Motor neuron (in vitro differentiated cells): ENCODE measurements at regions not wholly inside any gene's neighbourhood (a gene's known extent, or its start where the extent isn't known, plus 50 kb on each side); places are given as distances from the start of the nearest gene placed in this dataset.

Experiments used
- ATAC-seq, 8 experiments: fragments of 200-7000 bp; cut with Tn5 transposase; replicated peaks in 6 of 8; 2 replicates each; pipeline ENCODE4 v1.8.0; 2021; ENCODE audit warnings: mild to moderate bottlenecking in 8 of 8, moderate library complexity in 8 of 8
- H3K27ac ChIP-seq, 2 donors: fragments of 250-450 bp; sonication (Bioruptor Pico); 2 replicates each; pipeline ENCODE4 v1.9.0; 2021; ENCODE audit warnings: antibody characterized with exemption in 2 of 2, mild to moderate bottlenecking in 2 of 2, moderate library complexity in 1 of 2
- H3K4me1 ChIP-seq, 2 donors: fragments of 250-450 bp; sonication (Bioruptor Pico); replicated peaks in 1 of 2; 2 replicates each; pipeline ENCODE4 v1.6.1; 2021; ENCODE audit warnings: antibody characterized with exemption in 2 of 2, mild to moderate bottlenecking in 2 of 2, moderate library complexity in 1 of 2
- H3K4me3 ChIP-seq, 5 donors: fragments of 250-450 bp; sonication (Bioruptor Pico); 2 replicates each; pipeline ENCODE4 v1.9.0; 2021; ENCODE audit warnings: antibody characterized with exemption in 5 of 5, mild to moderate bottlenecking in 5 of 5, moderate library complexity in 4 of 5
- WGBS, 10 experiments: fragments of 450-650 bp; shearing (Covaris generic); methylation state at CpG; one replicate each; pipeline ENCODE4 v1.0.0; 2022; 5-methylcytosine and 5-hydroxymethylcytosine counted together
- in situ Hi-C, 9 experiments: fragments of 400-800 bp; cut with MboI; loops; one replicate each; pipeline ENCODE4 v1.15.0; 2021; ENCODE audit warnings: low sequenced_read_pairs in 9 of 9, low pct_unique_long_range_greater_than_20kb in 2 of 9; ENCODE audit not compliant: unreplicated experiment in 9 of 9

DNA sequence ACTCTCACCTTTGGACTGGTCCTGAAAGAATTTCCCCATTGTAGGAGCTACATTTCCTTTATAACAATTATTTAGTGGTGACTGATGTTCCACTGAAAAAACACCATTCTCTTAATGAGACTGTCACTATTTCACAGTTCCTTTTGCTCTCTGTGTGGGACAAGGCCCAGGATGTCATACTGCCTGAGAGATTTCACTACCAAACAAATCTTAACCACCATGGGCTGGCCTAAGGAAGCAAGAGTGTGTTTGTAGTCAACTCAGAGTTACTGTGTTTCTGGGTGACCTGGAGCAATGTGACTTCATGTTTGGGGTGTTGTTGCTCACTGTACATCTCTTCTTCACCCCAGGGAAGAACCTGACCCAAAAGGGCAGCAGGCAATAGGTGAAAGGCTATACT is 50.1 kb upstream of the ZNF608 start:
- Histone ChIP-seq H3K4me1 (peaks cover 7 to 12% of the 10 kb centered on the region in 2 donors), H3K27ac (no peak overlapping the region), H3K4me3 (no peak overlapping the region)
- ATAC-seq: no peak
- in situ Hi-C loops: no loop called here

DNA sequence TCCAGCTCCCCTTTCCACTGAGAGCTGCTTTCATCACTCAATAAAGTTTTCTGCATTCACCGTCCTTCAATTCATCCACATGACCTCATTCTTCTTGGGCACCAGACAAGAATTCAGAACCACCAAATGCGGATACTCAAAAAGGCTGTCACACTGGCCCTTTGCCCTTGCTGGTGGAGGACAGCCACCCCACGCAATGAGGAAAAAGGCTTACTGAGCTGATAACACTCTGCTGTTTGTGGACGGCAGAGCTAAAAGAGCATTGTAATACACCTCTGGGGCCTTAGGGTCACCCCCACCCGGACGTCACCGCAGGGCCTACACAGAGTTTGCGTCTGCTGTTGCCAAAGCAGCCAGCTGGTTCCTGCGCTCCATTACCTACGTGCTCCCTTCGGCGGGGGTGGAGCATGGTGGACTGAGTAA is 51.2 kb upstream of the ZNF608 start:
- Histone ChIP-seq H3K4me1 (peaks cover 0 to 14% of the 10 kb centered on the region in 2 donors), H3K27ac (no peak overlapping the region), H3K4me3 (no peak overlapping the region)
- 33 to 100% (median 96%) methylated on average over 1 to 9 of the region's 12 CpGs; no CpG with 5 or more reads in 1 of the 10 experiments for WGBS, 10 experiments
- in situ Hi-C loops: no loop called here
- no peak for ATAC-seq

GRCh38 chr5:124798890-124799289 is 52.5 kb upstream of the ZNF608 start:
- no peak overlapping the region for H3K27ac ChIP-seq
- ATAC-seq: no peak
- in situ Hi-C loops: no loop called here
- 80 to 100% (median 96%) methylated on average over 1 to 3 of the region's 3 CpGs; no CpG with 5 or more reads in 2 of the 10 experiments for WGBS, 10 experiments
- no peak overlapping the region for H3K4me3 ChIP-seq
- H3K4me1 ChIP-seq: peaks cover 0 to 14% of the 10 kb centered on the region in 2 donors

DNA sequence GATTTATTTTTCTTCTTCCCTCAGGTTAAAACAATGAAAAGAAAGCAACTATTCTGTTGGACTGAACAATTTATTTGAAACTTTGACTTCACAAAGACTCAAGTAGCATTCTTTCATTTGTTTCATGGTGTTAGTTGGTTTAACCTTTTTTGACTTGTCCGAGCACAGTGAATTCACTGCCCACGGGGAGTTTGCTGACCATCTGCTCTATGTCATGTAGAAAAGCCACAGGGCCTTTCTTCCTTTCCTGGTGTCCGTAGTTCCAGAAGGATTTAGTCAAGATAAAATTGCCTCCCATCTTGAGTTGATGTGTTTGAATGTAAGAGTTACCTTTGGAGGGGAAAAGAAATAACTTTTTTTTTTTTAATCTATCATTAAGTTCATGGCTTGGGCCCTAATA is 55.1 kb upstream of the ZNF608 start:
- peaks cover 14 to 20% of the 10 kb centered on the region in 2 donors for H3K4me1 ChIP-seq
- H3K27ac ChIP-seq: no peak overlapping the region
- ATAC-seq: peak in 1 of 8 experiments; percentile 26
- no peak overlapping the region for H3K4me3 ChIP-seq
- in situ Hi-C loops: no loop called here
- WGBS, 10 experiments: 0 to 68% (median 17%) methylated on average over 1 to 3 of the region's 3 CpGs

- H3K4me1 ChIP-seq: peaks cover 29 to 34% of the 10 kb centered on the region in 2 donors
- no peak overlapping the region for H3K4me3 ChIP-seq
- no peak overlapping the region for H3K27ac ChIP-seq
- in situ Hi-C loops: no loop called here
- ATAC-seq: peak in 2 of 8 experiments; percentile 66 to 82
- 71 to 100% (median 91%) methylated on average over 1 to 3 of the region's 3 CpGs; no CpG with 5 or more reads in 2 of the 10 experiments for WGBS, 10 experiments
Measured at GRCh38 chr5:124803617-124804323, 57.3 kb upstream of the ZNF608 start.

DNA sequence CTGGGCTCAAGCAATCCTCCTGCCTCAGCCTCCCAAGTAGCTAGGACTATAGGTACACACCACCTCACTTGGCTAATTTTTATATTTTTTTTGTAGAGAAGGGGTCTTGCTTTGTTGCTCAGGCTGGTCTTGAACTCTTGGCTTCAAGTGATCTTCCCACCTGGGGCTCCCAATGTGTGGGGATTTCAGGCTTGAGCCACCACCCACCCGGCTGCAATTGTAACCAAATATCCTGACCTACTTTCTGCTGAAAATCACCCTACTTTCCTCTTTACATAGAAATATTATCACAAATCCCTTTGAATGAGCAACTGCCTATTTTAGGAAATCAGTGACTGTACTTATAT is 59.6 kb upstream of the ZNF608 start:
- ATAC-seq: no peak
- in situ Hi-C loops: no loop called here
- peaks cover 39 to 48% of the 10 kb centered on the region in 2 donors for H3K4me1 ChIP-seq
- peak overlapping the region; percentile 26 to 55 for H3K27ac ChIP-seq
- H3K4me3 ChIP-seq: no peak overlapping the region
- 60 to 100% (median 83%) methylated on average over 1 of the region's 1 CpG; no CpG with 5 or more reads in 5 of the 10 experiments for WGBS, 10 experiments

DNA sequence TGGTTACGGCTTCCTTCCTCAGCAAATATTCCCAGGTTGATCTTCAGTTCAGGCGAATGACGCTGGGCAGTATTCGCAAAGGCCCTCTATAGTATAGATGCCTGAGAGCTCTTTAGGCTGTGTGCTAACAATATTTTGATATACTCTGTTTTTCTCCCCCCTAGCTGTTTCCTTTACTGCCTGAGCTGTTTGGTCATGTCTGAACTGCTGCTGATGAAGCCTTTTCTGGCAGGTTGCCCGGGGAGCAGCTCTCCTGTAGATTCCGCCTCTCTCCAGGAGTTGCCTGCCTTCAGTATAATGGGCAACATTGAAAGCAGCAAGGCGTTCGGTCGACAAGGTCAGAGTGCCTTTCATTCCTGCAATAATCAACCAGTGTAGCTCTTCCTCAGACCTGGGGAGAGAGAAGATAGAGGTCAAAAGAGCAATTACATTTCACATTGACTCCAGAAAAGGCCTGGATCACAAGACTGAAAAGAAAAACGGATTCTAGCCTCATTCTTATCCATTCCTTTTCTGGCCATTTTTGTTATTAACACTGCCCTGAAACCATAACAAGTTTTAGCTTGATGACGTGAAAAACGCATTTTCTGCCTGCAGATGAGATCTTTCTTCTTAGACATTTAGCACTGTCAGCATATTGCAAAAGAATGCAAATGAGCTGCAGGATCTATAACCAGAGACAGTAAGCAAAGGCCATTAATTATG is 60.1 kb upstream of the ZNF608 start:
- H3K4me3 ChIP-seq: peak overlapping the region in 1 of 5 donors; percentile 2
- in situ Hi-C loops: no loop called here
- peak overlapping the region; percentile 26 to 55 for H3K27ac ChIP-seq
- peaks cover 39 to 45% of the 10 kb centered on the region in 2 donors for H3K4me1 ChIP-seq
- ATAC-seq: peak; percentile 64 to 98 (median 95)
- 15 to 90% (median 43%) methylated on average over 2 to 12 of the region's 12 CpGs; no CpG with 5 or more reads in 1 of the 10 experiments for WGBS, 10 experiments

DNA sequence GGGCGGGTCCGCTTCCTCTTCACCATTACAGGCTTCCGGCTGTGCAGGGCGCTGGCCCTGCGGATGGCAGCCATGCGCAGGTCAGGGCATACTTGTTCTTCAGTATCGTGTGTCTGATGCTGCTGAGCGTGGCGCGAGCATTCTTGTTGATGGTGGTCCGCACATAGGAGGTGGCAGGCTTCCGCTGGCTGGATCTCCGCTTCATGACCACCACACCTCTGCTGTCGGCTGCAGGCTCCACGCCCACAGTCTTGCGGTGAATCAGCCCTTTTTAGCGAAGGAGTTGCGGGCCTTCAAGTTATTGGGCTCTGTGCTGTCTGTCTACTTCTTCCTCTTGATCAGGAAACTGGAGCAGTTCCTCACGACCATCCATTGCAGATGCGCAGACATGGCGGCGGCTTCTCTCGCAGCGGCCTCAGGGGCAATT is 62.4 kb upstream of the ZNF608 start:
- in situ Hi-C loops: no loop called here
- H3K4me3 ChIP-seq: no peak overlapping the region
- H3K4me1 ChIP-seq: peaks cover 42 to 51% of the 10 kb centered on the region in 2 donors
- ATAC-seq: no peak
- WGBS, 10 experiments: 96 to 100% (median 100%) methylated on average over 2 to 17 of the region's 24 CpGs; no CpG with 5 or more reads in 5 of the 10 experiments
- H3K27ac ChIP-seq: no peak overlapping the region

- whole genome bisulfite sequencing, 10 experiments: 57 to 100% (median 77%) methylated on average over 1 to 3 of the region's 3 CpGs; no CpG with 5 or more reads in 4 of the 10 experiments
- Histone ChIP-seq H3K27ac (no peak overlapping the region), H3K4me3 (no peak overlapping the region), H3K4me1 (peaks cover 42 to 47% of the 10 kb centered on the region in 2 donors)
- in situ Hi-C loops: no loop called here
- no peak for ATAC-seq
Measured at GRCh38 chr5:124810396-124811006, 64.1 kb upstream of the ZNF608 start.

- Histone ChIP-seq H3K4me1 (peaks cover 24% of the 10 kb centered on the region in 2 donors), H3K4me3 (no peak overlapping the region), H3K27ac (no peak overlapping the region)
- 50 to 100% (median 93%) methylated on average over 1 to 5 of the region's 5 CpGs; no CpG with 5 or more reads in 1 of the 10 experiments for WGBS, 10 experiments
- no peak for ATAC-seq
- in situ Hi-C loops: no loop called here
Measured at GRCh38 chr5:124812771-124813358, 66.4 kb upstream of the ZNF608 start.

- 43 to 97% (median 88%) methylated on average over 4 to 7 of the region's 7 CpGs; no CpG with 5 or more reads in 3 of the 10 experiments for WGBS, 10 experiments
- in situ Hi-C loops: no loop called here
Measured at GRCh38 chr5:124816381-124816780, 69.9 kb upstream of the ZNF608 start.

GRCh38 chr5:124819201-124819600 is 72.8 kb upstream of the ZNF608 start:
- H3K4me3 ChIP-seq: no peak overlapping the region
- H3K27ac ChIP-seq: no peak overlapping the region
- in situ Hi-C loops: no loop called here
- peaks cover 12 to 13% of the 10 kb centered on the region in 2 donors for H3K4me1 ChIP-seq
- ATAC-seq: no peak
- WGBS, 10 experiments: 0 to 100% (median 74%) methylated on average over 1 to 3 of the region's 3 CpGs; no CpG with 5 or more reads in 2 of the 10 experiments

More at GRCh38 chr5:124816381-124816780, 69.9 kb upstream of the ZNF608 start:
- Histone ChIP-seq H3K4me1 (peaks cover 6 to 11% of the 10 kb centered on the region in 2 donors), H3K27ac (no peak overlapping the region), H3K4me3 (no peak overlapping the region)
- ATAC-seq: no peak

DNA sequence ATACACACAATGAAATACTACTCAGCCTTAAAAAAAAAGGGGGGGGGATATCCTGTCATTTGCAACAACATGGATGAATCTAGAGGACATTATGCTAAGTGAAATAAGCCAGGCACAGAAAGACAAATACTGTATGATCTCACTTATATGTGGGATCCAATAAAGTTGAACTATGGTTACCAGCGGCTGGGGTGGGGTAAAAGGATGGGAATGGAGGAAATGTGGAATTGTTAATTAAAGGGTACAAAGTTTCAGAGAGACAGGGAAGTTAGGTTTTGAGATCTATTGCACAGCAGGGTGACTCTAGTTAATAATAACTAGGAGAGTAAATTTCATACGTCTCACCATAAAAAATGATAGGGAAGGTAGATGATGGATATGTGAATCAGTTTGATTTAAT is 76.2 kb upstream of the ZNF608 start:
- Histone ChIP-seq H3K27ac (no peak overlapping the region), H3K4me3 (no peak overlapping the region), H3K4me1 (peaks cover 27 to 29% of the 10 kb centered on the region in 2 donors)
- WGBS, 10 experiments: 69 to 100% (median 89%) methylated on average over 1 to 2 of the region's 2 CpGs; no CpG with 5 or more reads in 1 of the 10 experiments
- ATAC-seq: no peak
- in situ Hi-C loops: no loop called here
